Suprapubic skin (tissue), 4 donors: ENCODE measurements at regions not wholly inside any gene's neighbourhood (a gene's known extent, or its start where the extent isn't known, plus 50 kb on each side); places are given as distances from the start of the nearest gene placed in this dataset.

Source experiments
- DNase-seq, 2 donors: peaks; one replicate each; pipeline ENCODE4 v3.0.0-alpha.2; 2019; ENCODE audit warnings: low spot score in 2 of 2
- H3K27ac ChIP-seq: fragments of 200-600 bp; sonication (generic); one replicate; pipeline ENCODE4 v1.5.1; 2019
- H3K27me3 ChIP-seq: fragments of 200-600 bp; sonication (generic); one replicate; pipeline ENCODE4 v1.5.1; 2019
- H3K36me3 ChIP-seq: fragments of 200-600 bp; sonication (generic); one replicate; pipeline ENCODE4 v1.5.1; 2019
- H3K4me1 ChIP-seq: fragments of 200-600 bp; sonication (generic); one replicate; pipeline ENCODE4 v1.5.1; 2019
- H3K4me3 ChIP-seq: fragments of 200-600 bp; sonication (generic); one replicate; pipeline ENCODE4 v1.5.1; 2019; ENCODE audit warnings: mild to moderate bottlenecking
- H3K9me3 ChIP-seq: fragments of 200-600 bp; sonication (generic); one replicate; pipeline ENCODE4 v1.5.1; 2019
- CTCF ChIP-seq, 2 donors: fragments of 200-600 bp in 1 of 2; fragments of 450-650 bp in 1 of 2; sonication (generic) in 1 of 2; IDR thresholded peaks; one replicate each; pipeline ENCODE4 v1.5.1; 2016 to 2019; ENCODE audit warnings: antibody characterized with exemption in 2 of 2, mild to moderate bottlenecking in 1 of 2, moderate library complexity in 1 of 2
- EP300 ChIP-seq: sonication (generic); formaldehyde crosslinking; IDR thresholded peaks from one replicate; pipeline ENCODE4 v1.6.1; 2017; ENCODE audit warnings: antibody characterized with exemption
- POLR2A ChIP-seq, 2 donors: fragments of 450-650 bp; IDR thresholded peaks; one replicate each; pipeline ENCODE4 v1.6.1; 2017; ENCODE audit warnings: antibody characterized with exemption in 2 of 2, mild to moderate bottlenecking in 2 of 2, moderate library complexity in 2 of 2
- POLR2AphosphoS5 ChIP-seq, 3 donors: sonication (generic); formaldehyde crosslinking; IDR thresholded peaks; one replicate each; pipeline ENCODE4 v1.6.1; 2017; ENCODE audit warnings: antibody characterized with exemption in 3 of 3
- WGBS: methylation state at CpG from one replicate; pipeline ENCODE4 v1.1.5; 2018; 5-methylcytosine and 5-hydroxymethylcytosine counted together

GRCh38 chr1:36606641-36607262 is 124.0 kb upstream of the CSF3R start:
- Histone ChIP-seq H3K4me3 (no peak overlapping the region), H3K9me3 (no peaks in the 10 kb centered on the region), H3K36me3 (no peaks in the 10 kb centered on the region), H3K27ac (no peak overlapping the region), H3K4me1 (no peaks in the 10 kb centered on the region), H3K27me3 (peaks cover 39% of the 10 kb centered on the region)
- TF ChIP-seq EP300 (no peak), POLR2AphosphoS5 (IDR thresholded peaks at IDR 0.05) (no peak), CTCF (IDR thresholded peaks at IDR 0.05) (no peak), POLR2A (IDR thresholded peaks at IDR 0.05) (no peak)
- 64% methylated on average over 8 of the region's 12 CpGs for WGBS
- DNase-seq = no peak

- DNase-seq = no peak
- TF ChIP-seq POLR2A (IDR thresholded peaks at IDR 0.05) = no peak
- no peak for TF ChIP-seq POLR2AphosphoS5 (IDR thresholded peaks at IDR 0.05)
- Histone ChIP-seq H3K27ac (no peak overlapping the region), H3K36me3 (no peaks in the 10 kb centered on the region), H3K9me3 (no peaks in the 10 kb centered on the region), H3K4me3 (no peak overlapping the region), H3K4me1 (no peaks in the 10 kb centered on the region), H3K27me3 (peaks cover 37% of the 10 kb centered on the region)
- 69% methylated on average over 7 of the region's 7 CpGs for WGBS
Observed at GRCh38 chr1:36605942-36606640, 123.4 kb upstream of the CSF3R start.

GRCh38 chr1:36603461-36603860 is 120.7 kb upstream of the CSF3R start:
- Histone ChIP-seq H3K27me3 (peaks cover 27% of the 10 kb centered on the region), H3K36me3 (no peaks in the 10 kb centered on the region), H3K4me1 (no peaks in the 10 kb centered on the region), H3K27ac (no peak overlapping the region), H3K4me3 (no peak overlapping the region), H3K9me3 (no peaks in the 10 kb centered on the region)
- 93% methylated on average over 3 of the region's 3 CpGs for WGBS
- no peak for DNase-seq
- TF ChIP-seq POLR2A (IDR thresholded peaks at IDR 0.05) = no peak
- no peak for TF ChIP-seq EP300
- TF ChIP-seq POLR2AphosphoS5 (IDR thresholded peaks at IDR 0.05) = no peak
- TF ChIP-seq CTCF (IDR thresholded peaks at IDR 0.05) = no peak

GRCh38 chr1:36602184-36602583 is 119.5 kb upstream of the CSF3R start:
- Histone ChIP-seq H3K27me3 (peaks cover 29% of the 10 kb centered on the region), H3K4me1 (no peaks in the 10 kb centered on the region), H3K36me3 (no peaks in the 10 kb centered on the region), H3K9me3 (no peaks in the 10 kb centered on the region), H3K27ac (no peak overlapping the region), H3K4me3 (no peak overlapping the region)
- no peak for DNase-seq
- 55% methylated on average over 1 of the region's 4 CpGs for WGBS
- TF ChIP-seq POLR2A (IDR thresholded peaks at IDR 0.05) (no peak), EP300 (no peak), CTCF (IDR thresholded peaks at IDR 0.05) (no peak), POLR2AphosphoS5 (IDR thresholded peaks at IDR 0.05) (no peak)

- TF ChIP-seq EP300 = no peak
- TF ChIP-seq POLR2AphosphoS5 (IDR thresholded peaks at IDR 0.05) = no peak
- no peak for TF ChIP-seq CTCF (IDR thresholded peaks at IDR 0.05)
- TF ChIP-seq POLR2A (IDR thresholded peaks at IDR 0.05) = no peak
- no peaks in the 10 kb centered on the region for H3K4me1 ChIP-seq
- H3K9me3 ChIP-seq = no peaks in the 10 kb centered on the region
- H3K27me3 ChIP-seq = peaks cover 47% of the 10 kb centered on the region
- H3K4me3 ChIP-seq = no peak overlapping the region
- no peak for DNase-seq
- H3K36me3 ChIP-seq = no peaks in the 10 kb centered on the region
- H3K27ac ChIP-seq = no peak overlapping the region
- WGBS = 65% methylated on average over 1 of the region's 1 CpG
Observed at GRCh38 chr1:36599828-36600227, 117.1 kb upstream of the CSF3R start.
